ENCODE measurements at regions not wholly inside any gene's neighbourhood (a gene's known extent, or its start where the extent isn't known, plus 50 kb on each side); places are given as distances from the start of the nearest gene placed in this dataset.

DNA sequence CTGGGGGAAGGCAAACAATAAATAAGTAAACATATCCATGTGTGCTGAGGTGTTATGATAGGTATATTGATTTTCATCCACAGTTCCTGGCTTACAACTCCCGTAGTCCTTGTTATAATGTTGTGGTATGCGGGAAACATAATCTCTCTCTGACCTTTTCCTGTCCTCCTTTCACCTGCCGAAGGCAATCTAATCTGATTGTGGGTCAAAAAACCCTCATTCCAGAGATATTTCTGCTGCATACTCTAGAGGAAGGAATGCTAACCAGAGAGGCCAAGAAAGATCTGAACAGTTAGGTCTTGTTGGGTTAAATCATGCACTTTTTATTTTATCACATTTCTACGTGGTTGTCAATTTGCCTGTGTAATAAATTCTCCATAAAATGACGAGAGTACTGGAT is 383.6 kb upstream of the SEMA6D start:
- TF ChIP-seq ZNF780A (CRISPR knock-in tag; IDR thresholded peaks at IDR 0.05), result no peak
- no peak for TF ChIP-seq ZMYM2 (CRISPR knock-in tag; IDR thresholded peaks at IDR 0.05)
- TF ChIP-seq ZFP82 (CRISPR knock-in tag; IDR thresholded peaks at IDR 0.05; ENCODE audit: borderline replicate concordance), result no peak
- TF ChIP-seq ARNTL (CRISPR knock-in tag; IDR thresholded peaks at IDR 0.05), result no peak
- TF ChIP-seq HDAC1 (CRISPR knock-in tag; IDR thresholded peaks at IDR 0.05), result no peak
- TF ChIP-seq NR3C1 (CRISPR knock-in tag; IDR thresholded peaks at IDR 0.05), result no peak
- TF ChIP-seq NKX3-1 (CRISPR knock-in tag; IDR thresholded peaks at IDR 0.05), result no peak
- no peaks in the 10 kb centered on the region for H3K36me3 ChIP-seq (replicated peaks in 1 of 2; ENCODE audit: control insufficient read depth in 1 of 2, insufficient read depth in 2 of 2, low read length in 2 of 2)
- CTCF ChIA-PET (ENCODE audit: low intra/inter-chr PET ratio, low total read pairs), result no interaction called here
- H3K4me3 ChIP-seq (replicated peaks in 1 of 3; ENCODE audit: insufficient read depth in 1 of 3, low read depth in 2 of 3, low read length in 3 of 3), result no peak overlapping the region
- no peak overlapping the region for H3K27ac ChIP-seq (ENCODE audit: extremely low read length, insufficient read depth, low read length)
- H3K79me2 ChIP-seq (ENCODE audit: insufficient read depth, low read length), result no peaks in the 10 kb centered on the region
- intact Hi-C loops (cut with micrococcal nuclease; ENCODE audit: unreplicated experiment) (no loop called here), in situ Hi-C loops (cut with HindIII; ENCODE audit: extremely low pct_ligation_motif_present, low pct_unique_long_range_greater_than_20kb) (no loop called here)
- H3K27me3 ChIP-seq (ENCODE audit: control insufficient read depth in 1 of 2, insufficient read depth in 2 of 2, low read length in 2 of 2), result no peaks in the 10 kb centered on the region
- DNase-seq (ENCODE audit: low spot score) (no peak), FAIRE-seq (no peak), ATAC-seq (no peak)
- no peak overlapping the region for H3K4me2 ChIP-seq (ENCODE audit: low read depth, low read length)
- H3K9ac ChIP-seq (ENCODE audit: insufficient read depth, low read depth, low read length), result no peak overlapping the region
- H2AFZ ChIP-seq (ENCODE audit: low read length), result no peak overlapping the region
- BruUV-seq (replicated peaks), result no TSS peak
- no peaks in the 10 kb centered on the region for H4K20me1 ChIP-seq (ENCODE audit: insufficient read depth, low read length)
- no peaks in the 10 kb centered on the region for H3K4me1 ChIP-seq (ENCODE audit: insufficient read depth, low read length)
- H3K9me3 ChIP-seq (ENCODE audit: low read length), result peaks cover 89% of the 10 kb centered on the region
- 4% methylated on average over 5 of the region's 5 CpGs for WGBS (ENCODE audit: low lambda C conversion rate)
- POLR2A ChIA-PET, result no interaction called here

- H3K79me2 ChIP-seq (ENCODE audit: insufficient read depth, low read length), result no peaks in the 10 kb centered on the region
- no peaks in the 10 kb centered on the region for H4K20me1 ChIP-seq (ENCODE audit: insufficient read depth, low read length)
- no peak overlapping the region for H3K9ac ChIP-seq (ENCODE audit: insufficient read depth, low read depth, low read length)
- no peaks in the 10 kb centered on the region for H3K36me3 ChIP-seq (replicated peaks in 1 of 2; ENCODE audit: control insufficient read depth in 1 of 2, insufficient read depth in 2 of 2, low read length in 2 of 2)
- WGBS (ENCODE audit: low lambda C conversion rate), result 7% methylated on average over 3 of the region's 3 CpGs
- no peaks in the 10 kb centered on the region for H3K27me3 ChIP-seq (ENCODE audit: control insufficient read depth in 1 of 2, insufficient read depth in 2 of 2, low read length in 2 of 2)
- intact Hi-C loops (cut with micrococcal nuclease; ENCODE audit: unreplicated experiment) (no loop called here), in situ Hi-C loops (cut with HindIII; ENCODE audit: extremely low pct_ligation_motif_present, low pct_unique_long_range_greater_than_20kb) (no loop called here)
- DNase-seq (ENCODE audit: low spot score) (no peak), ATAC-seq (no peak), FAIRE-seq (no peak)
- H3K4me3 ChIP-seq (replicated peaks in 1 of 3; ENCODE audit: insufficient read depth in 1 of 3, low read depth in 2 of 3, low read length in 3 of 3), result no peak overlapping the region
- H3K27ac ChIP-seq (ENCODE audit: extremely low read length, insufficient read depth, low read length), result no peak overlapping the region
- no peaks in the 10 kb centered on the region for H3K4me1 ChIP-seq (ENCODE audit: insufficient read depth, low read length)
- ChIA-PET CTCF (ENCODE audit: low intra/inter-chr PET ratio, low total read pairs) (no interaction called here), POLR2A (no interaction called here)
- TF ChIP-seq TAF1 (CRISPR knock-in tag; IDR thresholded peaks at IDR 0.05), result no peak
- TF ChIP-seq ZNF224 (CRISPR knock-in tag; IDR thresholded peaks at IDR 0.05), result no peak
- TF ChIP-seq AGO2 (optimal IDR thresholded peaks at IDR 0.05; ENCODE audit: low read depth, low read length), result no peak
- TF ChIP-seq CREM (IDR thresholded peaks at IDR 0.05), result no peak
- TF ChIP-seq CREM (CRISPR knock-in tag; IDR thresholded peaks at IDR 0.05), result no peak
- BruUV-seq (replicated peaks), result no TSS peak
- no peak overlapping the region for H3K4me2 ChIP-seq (ENCODE audit: low read depth, low read length)
- H3K9me3 ChIP-seq (ENCODE audit: low read length), result peaks cover 90% of the 10 kb centered on the region
- no peak overlapping the region for H2AFZ ChIP-seq (ENCODE audit: low read length)
Observed at GRCh38 chr15:47334805-47335535, 382.3 kb upstream of the SEMA6D start.
